ENCODE measurements at regions not wholly inside any gene's neighbourhood (a gene's known extent, or its start where the extent isn't known, plus 50 kb on each side); places are given as distances from the start of the nearest gene placed in this dataset.

DNA sequence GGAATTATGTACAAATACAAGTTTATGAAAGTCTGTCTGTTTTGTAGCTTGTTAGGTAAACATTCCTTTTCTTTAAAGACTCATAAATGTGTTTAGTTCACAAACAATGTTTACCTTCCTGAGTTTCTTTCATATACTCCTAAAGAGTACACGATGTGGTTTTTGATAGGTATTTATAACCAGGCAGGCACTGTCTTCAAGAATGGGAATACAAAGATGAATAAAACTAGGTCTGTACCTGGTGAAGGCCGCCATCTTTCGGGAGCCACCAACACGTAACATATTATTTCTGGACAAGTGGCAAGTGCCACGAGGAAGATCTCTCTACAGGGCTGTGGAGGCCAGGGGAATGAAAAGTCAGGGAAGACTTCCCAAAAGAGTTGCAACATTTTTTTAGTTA is 144.6 kb upstream of the RASSF8 start:
- Mint-ChIP-seq H3K9me3 (no peaks in the 10 kb centered on the region), H3K27ac (no peak overlapping the region), H3K36me3 (no peaks in the 10 kb centered on the region)
- no peak for DNase-seq (ENCODE audit: low spot score in 2 of 2)
- no peak for ATAC-seq

DNA sequence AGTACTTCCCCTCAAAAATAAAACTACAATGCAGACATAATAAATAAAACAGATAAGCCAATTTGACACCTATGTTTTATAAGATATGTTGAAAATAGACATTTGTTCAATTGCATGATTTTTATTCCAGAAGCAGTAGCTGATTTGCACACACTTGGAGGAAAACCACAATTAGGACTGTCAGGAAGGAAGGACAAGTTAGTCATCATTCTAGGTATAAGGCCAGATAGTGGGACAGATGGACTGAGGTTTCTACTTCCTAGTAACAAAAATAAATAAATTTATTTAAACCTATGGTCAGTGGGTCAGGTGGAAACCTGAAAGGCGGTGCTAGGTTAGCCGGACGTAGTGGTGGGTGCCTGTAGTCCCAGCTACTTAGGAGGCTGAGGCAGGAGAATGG is 141.8 kb upstream of the RASSF8 start:
- no peaks in the 10 kb centered on the region for H3K36me3 Mint-ChIP-seq
- DNase-seq (ENCODE audit: low spot score in 2 of 2): no peak
- ATAC-seq: no peak
- no peak overlapping the region for H3K27ac Mint-ChIP-seq
- H3K9me3 Mint-ChIP-seq: no peaks in the 10 kb centered on the region

DNA sequence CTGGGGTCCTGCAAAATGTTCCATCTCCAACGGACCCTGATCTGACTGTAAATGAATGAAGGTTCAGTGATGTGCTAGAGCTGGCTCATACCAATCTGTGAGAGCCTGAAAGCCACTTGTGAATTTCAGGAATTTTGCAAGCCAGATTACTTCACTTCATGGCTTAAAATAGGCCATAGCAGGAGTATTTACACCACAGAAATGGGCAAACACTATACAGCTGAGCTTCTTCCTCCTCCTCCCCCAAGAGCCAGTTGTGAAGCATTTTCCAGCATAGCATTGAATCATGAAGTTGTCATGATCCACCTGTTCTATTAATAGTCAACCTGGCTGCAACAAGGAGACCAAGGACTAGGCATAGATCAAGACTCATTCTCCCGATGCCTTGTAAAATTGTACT is 141.3 kb upstream of the RASSF8 start:
- Mint-ChIP-seq H3K27ac (no peak overlapping the region), H3K9me3 (no peaks in the 10 kb centered on the region), H3K36me3 (no peaks in the 10 kb centered on the region)
- ATAC-seq (no peak), DNase-seq (ENCODE audit: low spot score in 2 of 2) (no peak)

DNA sequence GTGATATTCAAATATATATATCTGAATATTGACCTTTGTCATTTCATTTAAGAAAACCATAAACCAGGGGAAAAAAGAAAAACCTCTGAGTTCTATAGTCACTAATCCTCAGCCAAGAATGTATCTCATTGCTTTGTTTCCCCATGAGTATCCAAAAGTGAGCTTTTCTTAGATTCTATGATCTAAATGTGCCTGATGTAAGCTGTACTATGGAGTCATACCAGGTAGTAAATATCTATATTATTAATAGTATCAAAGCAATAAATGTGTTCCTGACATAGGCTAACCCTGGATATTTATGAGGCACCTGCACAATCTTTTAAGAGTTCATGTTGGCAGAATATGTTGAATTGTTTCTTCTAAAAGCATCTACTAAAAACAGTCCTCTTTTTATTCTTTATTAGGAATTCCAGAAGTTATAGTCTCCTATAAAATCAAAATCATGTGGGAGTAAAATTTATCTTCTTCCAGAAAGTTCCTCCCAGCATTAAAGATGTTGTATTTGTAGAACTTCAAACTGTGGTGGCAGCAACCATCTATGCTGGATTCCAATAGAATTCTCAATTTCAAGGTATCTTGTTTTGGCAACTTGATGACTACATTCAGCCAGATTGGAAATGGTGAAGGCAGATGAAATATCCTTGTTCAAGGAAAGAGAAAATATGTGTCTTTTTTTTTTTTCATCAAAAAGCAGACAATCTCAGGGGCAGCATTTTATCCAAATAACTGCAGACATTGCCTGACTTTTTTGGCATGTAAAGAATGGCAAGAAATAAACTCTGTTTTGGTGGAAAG is 139.7 kb upstream of the RASSF8 start:
- no peaks in the 10 kb centered on the region for H3K36me3 Mint-ChIP-seq
- H3K9me3 Mint-ChIP-seq: no peaks in the 10 kb centered on the region
- no peak overlapping the region for H3K27ac Mint-ChIP-seq
- ATAC-seq (no peak), DNase-seq (ENCODE audit: low spot score in 2 of 2) (no peak)

DNA sequence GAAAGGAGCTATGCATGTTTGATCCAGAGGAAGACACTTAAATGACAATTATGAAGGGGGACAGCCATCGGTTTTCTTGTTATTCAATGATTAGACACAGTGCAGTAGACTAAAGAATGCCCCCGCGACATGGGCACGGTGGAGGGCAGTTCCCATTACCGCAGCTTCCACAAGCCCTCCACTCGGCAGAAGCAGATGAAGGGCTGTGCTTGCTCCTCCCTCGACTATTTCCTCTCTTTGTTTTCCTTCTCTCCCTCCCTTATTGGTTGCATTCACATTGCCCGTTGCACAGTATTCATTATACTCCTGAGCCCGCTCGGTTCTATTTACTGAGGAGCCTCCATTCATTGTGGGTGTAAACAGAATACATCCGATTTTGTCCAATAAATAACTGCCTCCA is 138.8 kb upstream of the RASSF8 start:
- Mint-ChIP-seq H3K9me3 (no peaks in the 10 kb centered on the region), H3K36me3 (no peaks in the 10 kb centered on the region), H3K27ac (no peak overlapping the region)
- no peak for ATAC-seq
- DNase-seq (ENCODE audit: low spot score in 2 of 2): no peak

DNA sequence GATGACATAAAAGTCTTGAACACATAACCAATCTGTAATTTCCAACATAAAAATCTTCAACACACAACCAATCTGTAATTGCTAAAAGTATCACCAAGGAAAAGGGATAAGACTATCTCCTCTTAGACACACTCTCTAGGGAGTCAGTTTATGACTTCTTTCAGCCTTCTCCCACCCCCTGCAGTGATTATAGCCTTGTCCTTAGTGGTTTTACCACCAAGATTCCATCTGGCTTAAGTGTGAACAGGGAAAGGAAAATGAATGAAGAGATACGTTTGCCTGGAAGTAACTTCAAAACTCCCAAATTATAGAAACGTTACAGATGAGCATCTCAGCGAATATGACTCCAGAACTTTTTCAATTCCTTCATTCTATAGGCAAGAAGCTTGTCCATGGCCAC is 136.2 kb upstream of the RASSF8 start:
- no peak for ATAC-seq
- no peak for DNase-seq (ENCODE audit: low spot score in 2 of 2)
- H3K9me3 Mint-ChIP-seq: no peaks in the 10 kb centered on the region
- H3K36me3 Mint-ChIP-seq: no peaks in the 10 kb centered on the region
- H3K27ac Mint-ChIP-seq: no peak overlapping the region

DNA sequence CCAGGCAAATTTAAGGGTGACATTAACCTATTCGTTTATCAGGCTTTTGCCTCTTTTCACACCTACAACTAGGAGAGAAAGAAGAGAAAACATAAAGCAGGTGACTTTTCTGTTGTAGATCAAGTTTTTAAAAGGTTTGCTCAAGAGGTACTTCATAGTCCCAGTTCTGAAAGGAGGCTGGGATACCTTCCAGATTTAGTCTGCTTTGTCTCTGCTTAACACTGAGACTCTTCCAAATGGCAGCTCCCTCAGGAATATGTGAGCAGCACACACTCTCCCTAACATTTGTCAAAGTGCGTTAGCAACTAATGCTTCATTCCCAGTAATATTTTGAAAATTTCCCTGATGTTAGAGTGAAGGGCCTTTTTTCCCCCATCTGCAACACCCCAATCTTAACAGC is 133.7 kb upstream of the RASSF8 start:
- H3K27ac Mint-ChIP-seq: no peak overlapping the region
- ATAC-seq: no peak

DNA sequence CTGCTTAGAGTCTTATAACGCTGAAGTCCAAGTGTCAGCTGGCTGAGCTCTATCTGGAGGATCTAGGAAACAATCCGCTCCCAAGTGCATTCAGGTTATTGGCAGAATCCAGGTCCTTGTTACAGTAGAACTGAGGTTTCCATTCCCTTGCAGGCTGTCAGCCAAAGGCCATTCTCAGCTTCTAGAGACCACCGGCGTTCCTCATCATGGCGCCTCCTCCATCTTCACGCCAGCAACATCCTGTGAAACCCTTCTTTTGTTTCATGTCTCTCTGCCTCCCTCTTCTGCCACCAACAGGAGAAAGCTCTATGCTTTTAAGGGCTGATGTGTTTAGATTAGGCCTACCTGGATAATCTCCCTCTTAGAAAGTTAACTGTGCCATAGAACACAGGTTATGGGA is 133.0 kb upstream of the RASSF8 start:
- ATAC-seq (no peak), DNase-seq (ENCODE audit: low spot score in 2 of 2) (no peak)
- H3K36me3 Mint-ChIP-seq: no peaks in the 10 kb centered on the region
- H3K9me3 Mint-ChIP-seq: no peaks in the 10 kb centered on the region
- no peak overlapping the region for H3K27ac Mint-ChIP-seq

More for the DNA sequence above, 133.7 kb upstream of the RASSF8 start:
- H3K36me3 Mint-ChIP-seq: no peaks in the 10 kb centered on the region
- no peaks in the 10 kb centered on the region for H3K9me3 Mint-ChIP-seq
- no peak for DNase-seq (ENCODE audit: low spot score in 2 of 2)

DNA sequence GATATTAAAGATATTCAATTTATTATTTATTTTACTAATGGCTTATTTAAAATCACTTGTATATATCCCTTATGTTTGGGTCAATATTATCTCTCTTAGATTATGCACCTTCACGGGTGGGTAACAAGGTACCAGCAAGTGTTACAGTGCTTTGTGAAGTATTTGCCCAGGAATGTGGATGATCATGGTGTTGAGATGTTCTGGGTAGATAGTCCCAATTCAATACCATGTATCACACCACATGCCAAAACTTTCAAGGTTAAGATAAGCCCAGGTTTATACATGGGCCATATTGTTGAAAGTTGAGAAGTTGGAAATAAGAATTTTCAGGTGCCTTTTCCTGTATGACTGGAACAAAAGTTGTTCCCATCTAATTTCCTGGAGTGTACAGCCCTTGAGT is 131.3 kb upstream of the RASSF8 start:
- DNase-seq (ENCODE audit: low spot score in 2 of 2) (no peak), ATAC-seq (no peak)
- Mint-ChIP-seq H3K9me3 (no peaks in the 10 kb centered on the region), H3K36me3 (no peaks in the 10 kb centered on the region), H3K27ac (no peak overlapping the region)

DNA sequence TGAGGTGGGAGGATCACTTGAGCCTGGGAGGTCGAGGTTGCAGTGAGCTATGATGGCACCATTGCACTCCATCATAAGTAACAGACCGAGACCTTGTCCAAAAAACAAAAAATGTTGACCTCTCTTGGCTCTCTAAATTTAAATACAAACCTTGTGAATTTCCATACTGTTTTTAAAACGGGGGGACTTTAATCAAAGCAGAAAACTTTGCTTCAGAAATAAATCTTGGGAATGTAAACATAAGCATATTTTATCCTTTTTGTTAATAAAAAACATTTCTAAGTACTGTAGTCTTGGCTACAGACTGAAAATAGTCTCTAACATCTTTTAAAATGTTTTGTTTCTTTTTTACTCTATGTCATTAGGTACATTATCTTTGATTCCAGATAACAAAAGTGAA is 130.7 kb upstream of the RASSF8 start:
- DNase-seq (ENCODE audit: low spot score in 2 of 2) (no peak), ATAC-seq (no peak)
- no peaks in the 10 kb centered on the region for H3K36me3 Mint-ChIP-seq
- H3K9me3 Mint-ChIP-seq: no peaks in the 10 kb centered on the region
- H3K27ac Mint-ChIP-seq: no peak overlapping the region

DNA sequence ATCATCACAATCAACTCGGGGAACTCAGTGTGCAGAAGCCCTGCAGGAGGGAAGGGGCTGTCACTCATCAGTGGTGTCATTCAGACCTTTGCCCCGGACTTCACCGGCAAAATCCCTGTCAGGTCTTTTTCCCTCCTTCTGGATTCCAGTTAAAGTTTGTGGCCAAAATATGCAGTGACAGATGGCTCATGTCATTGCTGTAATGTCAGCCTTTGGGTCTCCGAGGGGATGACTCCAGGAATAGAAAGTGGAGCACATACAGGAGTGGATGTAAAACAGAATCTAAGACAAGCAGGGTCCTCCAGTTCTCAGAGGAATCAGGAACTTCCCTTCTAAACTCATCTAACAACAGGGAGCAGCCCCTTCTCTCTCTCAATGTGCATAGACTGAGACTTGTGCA is 130.3 kb upstream of the RASSF8 start:
- H3K9me3 Mint-ChIP-seq: no peaks in the 10 kb centered on the region
- DNase-seq (ENCODE audit: low spot score in 2 of 2) (no peak), ATAC-seq (no peak)
- H3K27ac Mint-ChIP-seq: no peak overlapping the region
- H3K36me3 Mint-ChIP-seq: no peaks in the 10 kb centered on the region

DNA sequence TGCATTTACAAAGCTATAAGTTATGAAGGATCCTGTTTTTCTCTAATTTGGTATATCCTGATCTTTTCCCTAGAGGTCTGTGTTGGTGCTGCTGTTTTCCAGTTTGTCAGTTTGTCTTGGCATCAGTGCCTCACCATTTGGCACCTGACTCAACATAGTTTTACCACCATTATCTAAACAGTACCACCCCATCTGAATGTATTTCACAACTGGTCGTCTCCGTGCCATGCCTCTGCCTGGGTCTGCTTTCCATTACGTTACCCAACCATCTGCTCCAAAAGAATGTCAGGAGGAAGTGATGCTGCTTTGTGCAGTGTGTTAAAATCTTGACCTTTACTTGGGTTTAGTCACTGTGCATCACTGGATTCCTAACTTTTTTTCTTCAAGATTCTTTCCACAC is 129.3 kb upstream of the RASSF8 start:
- Mint-ChIP-seq H3K9me3 (no peaks in the 10 kb centered on the region), H3K36me3 (no peaks in the 10 kb centered on the region), H3K27ac (no peak overlapping the region)
- no peak for DNase-seq (ENCODE audit: low spot score in 2 of 2)
- no peak for ATAC-seq

DNA sequence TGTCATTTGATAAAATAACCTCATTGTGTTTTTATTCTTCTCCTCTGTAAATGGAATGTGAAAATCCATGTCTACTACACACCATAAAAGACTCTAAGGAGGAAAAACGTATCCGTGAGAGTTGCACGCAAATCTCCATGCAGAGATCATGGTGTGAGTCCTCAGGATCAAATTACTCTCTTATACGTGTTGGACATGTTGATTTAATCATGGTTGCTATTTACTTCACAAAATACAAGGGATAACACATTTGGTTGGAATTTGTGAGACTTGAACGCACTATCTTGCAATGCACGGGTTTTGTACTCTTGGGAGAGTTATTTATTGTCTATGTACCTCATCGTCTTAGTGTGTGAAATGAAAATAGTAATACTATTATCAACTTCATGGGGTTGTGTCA is 128.0 kb upstream of the RASSF8 start:
- no peak for DNase-seq (ENCODE audit: low spot score in 2 of 2)
- ATAC-seq: no peak
- no peaks in the 10 kb centered on the region for H3K9me3 Mint-ChIP-seq
- H3K36me3 Mint-ChIP-seq: no peaks in the 10 kb centered on the region
- H3K27ac Mint-ChIP-seq: no peak overlapping the region

DNA sequence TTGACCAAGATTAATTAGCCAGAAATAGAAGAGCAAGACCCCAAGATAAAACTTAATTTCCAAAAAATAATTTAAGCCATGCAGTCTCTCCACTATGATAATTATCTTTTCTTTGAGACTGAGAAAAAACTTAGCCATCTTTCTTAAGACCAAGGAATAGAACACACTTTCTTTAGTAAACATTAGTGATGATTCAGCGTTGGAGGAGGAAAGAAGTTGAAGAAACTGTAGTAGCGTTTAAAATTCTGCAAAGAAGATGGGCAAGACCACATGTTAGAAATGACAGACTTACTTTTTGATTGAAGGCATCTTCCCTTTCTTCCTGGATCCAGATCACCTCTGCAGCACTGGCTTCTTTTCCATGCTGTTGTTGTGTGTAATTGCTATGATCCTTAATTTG is 124.8 kb upstream of the RASSF8 start:
- Mint-ChIP-seq H3K36me3 (no peaks in the 10 kb centered on the region), H3K9me3 (no peaks in the 10 kb centered on the region), H3K27ac (no peak overlapping the region)
- no peak for DNase-seq (ENCODE audit: low spot score in 2 of 2)
- no peak for ATAC-seq

DNA sequence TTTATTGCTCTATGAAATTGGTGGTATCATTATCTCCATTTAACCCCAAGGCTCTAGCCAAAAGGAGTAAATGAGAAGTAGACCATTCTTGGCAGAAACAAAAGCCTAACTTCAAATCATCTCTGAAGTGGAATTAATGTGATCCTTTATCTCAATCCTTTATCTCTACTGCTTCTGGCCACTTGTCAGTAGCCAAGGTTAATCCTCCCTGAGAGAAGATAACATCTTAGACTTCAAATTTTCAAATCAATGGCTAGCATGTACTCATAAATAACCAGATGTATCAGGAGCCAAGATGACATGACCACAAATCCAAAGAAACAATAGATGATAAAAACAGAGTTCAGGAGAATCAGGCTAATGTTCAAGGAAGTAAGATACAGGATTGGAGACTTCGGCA is 123.1 kb upstream of the RASSF8 start:
- H3K9me3 Mint-ChIP-seq: no peaks in the 10 kb centered on the region

DNA sequence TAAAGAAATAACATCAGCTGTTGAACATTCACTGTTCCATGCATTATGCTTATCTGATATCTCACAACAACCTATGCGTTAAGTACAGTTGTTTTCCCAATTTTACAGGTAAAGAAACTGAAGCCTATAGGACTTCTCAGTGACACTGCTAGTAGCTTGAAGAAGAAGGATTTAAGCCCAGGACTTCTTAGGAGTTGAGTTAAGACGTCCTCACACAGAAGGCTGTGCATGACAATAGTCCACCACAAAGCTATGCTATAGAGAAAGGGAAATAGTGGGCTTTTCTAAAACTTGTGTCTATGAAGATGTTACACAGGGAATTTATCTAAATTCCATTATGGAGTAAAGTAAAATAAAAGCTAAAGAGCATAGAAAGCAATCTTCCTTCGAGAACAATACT is 120.5 kb upstream of the RASSF8 start:
- ATAC-seq (no peak), DNase-seq (ENCODE audit: low spot score in 2 of 2) (no peak)
- H3K9me3 Mint-ChIP-seq: no peaks in the 10 kb centered on the region
- no peak overlapping the region for H3K27ac Mint-ChIP-seq
- H3K36me3 Mint-ChIP-seq: no peaks in the 10 kb centered on the region

More for the DNA sequence above, 123.1 kb upstream of the RASSF8 start:
- ATAC-seq (no peak), DNase-seq (ENCODE audit: low spot score in 2 of 2) (no peak)
- H3K27ac Mint-ChIP-seq: no peak overlapping the region
- no peaks in the 10 kb centered on the region for H3K36me3 Mint-ChIP-seq

DNA sequence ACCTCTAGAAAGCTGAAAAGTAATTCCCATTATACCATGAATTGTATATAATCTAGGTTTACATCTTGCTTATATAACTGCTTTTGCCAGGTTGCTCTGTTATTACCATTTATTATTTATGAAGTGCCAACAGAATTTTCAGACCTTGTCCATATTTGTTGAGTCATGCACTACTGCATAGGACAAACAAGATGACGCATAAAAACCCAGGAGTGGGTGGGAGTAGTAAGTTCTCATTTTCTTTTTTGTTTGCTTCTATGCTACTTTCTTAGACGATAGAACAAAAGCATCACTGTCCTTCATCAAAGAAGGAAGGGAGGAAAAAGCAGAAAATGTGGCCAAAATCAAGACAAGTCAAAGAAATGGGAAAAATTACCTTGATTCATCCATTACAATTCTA is 119.0 kb upstream of the RASSF8 start:
- Mint-ChIP-seq H3K36me3 (no peaks in the 10 kb centered on the region), H3K9me3 (no peaks in the 10 kb centered on the region), H3K27ac (no peak overlapping the region)
- no peak for DNase-seq (ENCODE audit: low spot score in 2 of 2)
- ATAC-seq: no peak

DNA sequence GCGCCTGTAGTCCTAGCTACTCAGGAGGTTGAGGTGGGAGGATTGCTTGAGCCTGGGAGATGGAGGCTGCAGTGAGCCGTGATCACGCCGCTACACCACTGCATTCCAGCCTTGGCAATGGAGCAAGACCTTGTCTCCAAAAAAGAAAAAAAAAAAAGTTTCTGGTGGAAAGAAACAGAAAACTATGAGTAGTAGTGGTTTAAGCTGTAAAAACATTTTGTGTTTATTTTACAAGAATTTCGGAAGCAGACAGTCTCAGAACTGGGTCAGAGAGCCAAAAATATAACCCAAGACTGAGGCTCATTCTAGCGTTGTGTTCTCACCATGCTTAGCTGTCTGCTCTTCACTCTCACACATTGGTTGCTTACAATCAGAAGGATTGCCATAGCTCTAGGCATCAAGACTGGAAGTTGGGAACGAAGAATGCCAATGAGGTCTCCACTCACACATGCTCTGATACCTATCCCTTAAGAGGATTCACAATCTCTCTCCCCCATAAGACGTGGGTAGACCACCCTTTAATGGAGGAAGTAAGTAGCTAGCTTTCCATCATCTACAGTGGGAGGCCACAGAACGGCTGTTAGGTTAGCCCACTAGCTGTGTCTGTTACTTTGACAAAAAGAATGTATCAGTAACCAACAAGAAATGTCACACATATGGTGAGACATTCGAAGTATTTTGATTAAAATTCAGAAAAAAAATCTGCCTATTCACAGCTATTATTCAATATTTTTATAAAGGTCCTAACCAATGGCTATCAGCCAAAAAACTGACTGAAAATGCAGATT is 117.6 kb upstream of the RASSF8 start:
- Mint-ChIP-seq H3K27ac (no peak overlapping the region), H3K9me3 (no peaks in the 10 kb centered on the region), H3K36me3 (no peaks in the 10 kb centered on the region)
- no peak for DNase-seq (ENCODE audit: low spot score in 2 of 2)
- no peak for ATAC-seq

All from activated naive CD4-positive, alpha-beta T cell treated with anti-CD3 and anti-CD28 coated beads, Interleukin-2, amount 50 U/mL, for 72 hours (primary cell).